GM19463 (cell line): ENCODE measurements at regions not wholly inside any gene's neighbourhood (a gene's known extent, or its start where the extent isn't known, plus 50 kb on each side); places are given as distances from the start of the nearest gene placed in this dataset.

ENCODE experiments used
- ATAC-seq: cut with Tn5 transposase; IDR thresholded peaks from one replicate; pipeline ENCODE4 v1.9.1; 2021; ENCODE audit warnings: mild to moderate bottlenecking, moderate library complexity; ENCODE audit not compliant: unreplicated experiment

- no peak for ATAC-seq
These were observed 57.5 kb upstream of the PAPPA start for GRCh38 chr9:116096046-116096445.

GRCh38 chr9:116096853-116097252 lies 56.7 kb upstream of the PAPPA start:
- ATAC-seq, result no peak

- no peak for ATAC-seq
These were observed 55.1 kb upstream of the PAPPA start for GRCh38 chr9:116098476-116098875.

- ATAC-seq, result no peak
These were observed 53.8 kb upstream of the PAPPA start for GRCh38 chr9:116099821-116100220.

- no peak for ATAC-seq
These were observed 52.9 kb upstream of the PAPPA start for GRCh38 chr9:116100711-116101121.

GRCh38 chr9:116101516-116101915 lies 52.1 kb upstream of the PAPPA start:
- no peak for ATAC-seq

GRCh38 chr9:116102596-116102995 lies 51.0 kb upstream of the PAPPA start:
- no peak for ATAC-seq
